K562 (cell line): ENCODE measurements at regions not wholly inside any gene's neighbourhood (a gene's known extent, or its start where the extent isn't known, plus 50 kb on each side); places are given as distances from the start of the nearest gene placed in this dataset.

Experiments used
- CTCF ChIP-seq, 3 experiments: IDR thresholded peaks in 2 of 3; conservative IDR thresholded peaks in 1 of 3; 2 replicates each; pipeline ENCODE4 v1.5.1; 2011 to 2012; ENCODE audit warnings: low read length in 3 of 3, mild to moderate bottlenecking in 3 of 3, control low read depth in 2 of 3, improper control_type of control experiment in 1 of 3, inconsistent platforms in 1 of 3, low read depth in 1 of 3, mixed read lengths in 1 of 3, moderate library complexity in 1 of 3; ENCODE audit not compliant: insufficient read depth in 2 of 3
- HDAC6 ChIP-seq: IDR thresholded peaks from 2 replicates; pipeline ENCODE4 v1.6.1; 2012; ENCODE audit warnings: low read depth, mild to moderate bottlenecking, control low read depth, inconsistent platforms, low read length, moderate library complexity
- MYC ChIP-seq, 2 experiments: fragments of 250-450 bp in 1 of 2; sonication (Bioruptor Pico) in 1 of 2; IDR thresholded peaks; 2 replicates each; pipeline versions ENCODE4 v1.5.1 to v1.6.1; 2012 to 2021; ENCODE audit warnings: low read depth in 2 of 2, borderline replicate concordance in 1 of 2, improper control_type of control experiment in 1 of 2, low read length in 1 of 2, mild to moderate bottlenecking in 1 of 2, moderate library complexity in 1 of 2
- PCBP1 ChIP-seq: fragments of 200-400 bp; formaldehyde crosslinking; IDR thresholded peaks from 2 replicates; pipeline ENCODE4 v1.6.1; 2018; ENCODE audit warnings: mild to moderate bottlenecking, low read depth, low read length; ENCODE audit not compliant: poor library complexity, severe bottlenecking
- SFPQ ChIP-seq: fragments of 200-400 bp; formaldehyde crosslinking; IDR thresholded peaks from 2 replicates; pipeline ENCODE4 v1.6.1; 2017; ENCODE audit warnings: mild to moderate bottlenecking, low read depth, low read length, moderate library complexity
- UBTF ChIP-seq, 2 experiments: IDR thresholded peaks; 2 replicates each; pipeline ENCODE4 v1.6.1; 2012; ENCODE audit warnings: improper control_type of control experiment in 2 of 2, low read depth in 2 of 2, low read length in 2 of 2, borderline replicate concordance in 1 of 2

GRCh38 chr21:15986277-15986676 is 256.5 kb downstream of the USP25 start:
- TF ChIP-seq CTCF (IDR thresholded peaks at IDR 0.05 in 2 of 3, conservative IDR thresholded peaks at IDR 0.05 in 1 of 3; ENCODE audit: insufficient read depth in 2 of 3, low read depth in 1 of 3, low read length in 3 of 3) (no peak), UBTF (IDR thresholded peaks at IDR 0.05; ENCODE audit: borderline replicate concordance in 1 of 2, low read depth in 2 of 2, low read length in 2 of 2) (no peak), HDAC6 (no peak), MYC (IDR thresholded peaks at IDR 0.05; ENCODE audit: low read depth, low read length) (no peak), MYC (CRISPR knock-in tag; IDR thresholded peaks at IDR 0.05; ENCODE audit: borderline replicate concordance, low read depth) (no peak), SFPQ (no peak), PCBP1 (no peak)
